ENCODE measurements at regions not wholly inside any gene's neighbourhood (a gene's known extent, or its start where the extent isn't known, plus 50 kb on each side); places are given as distances from the start of the nearest gene placed in this dataset.

DNA sequence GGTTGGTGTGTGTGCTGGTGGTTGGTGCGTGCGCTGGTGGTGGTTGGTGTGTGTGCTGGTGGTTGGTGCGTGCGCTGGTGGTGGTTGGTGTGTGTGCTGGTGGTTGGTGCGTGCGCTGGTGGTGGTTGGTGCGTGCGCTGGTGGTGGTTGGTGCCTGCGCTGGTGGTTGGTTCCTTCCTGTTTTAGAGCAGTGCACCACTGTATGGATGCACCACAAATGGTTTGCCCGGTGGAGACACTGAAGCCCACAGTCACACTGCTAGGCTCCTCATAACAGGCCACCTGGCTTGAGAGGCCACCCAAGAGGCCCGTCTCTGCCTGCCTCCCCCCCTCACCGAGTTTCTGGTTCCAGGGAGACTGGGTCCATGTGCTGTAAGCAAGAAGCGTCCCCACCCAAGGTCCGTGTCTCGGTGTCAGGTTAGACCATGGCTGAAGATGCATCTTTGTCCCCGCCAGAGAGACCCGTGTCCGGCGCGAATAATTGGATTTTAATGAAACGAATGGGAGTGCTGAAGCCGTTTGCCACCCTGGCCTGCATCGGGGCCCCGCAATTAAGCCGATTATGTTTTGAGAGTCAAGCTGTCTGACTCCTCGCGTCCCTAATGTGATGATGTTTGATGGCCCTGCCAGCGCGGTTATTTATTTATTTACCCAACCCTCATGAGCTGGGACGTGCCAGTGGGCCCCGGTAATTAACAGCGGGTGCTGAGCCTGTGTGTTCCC, 161.3 kb upstream of the GSE1 start:
- DNase-seq = no peak

DNA sequence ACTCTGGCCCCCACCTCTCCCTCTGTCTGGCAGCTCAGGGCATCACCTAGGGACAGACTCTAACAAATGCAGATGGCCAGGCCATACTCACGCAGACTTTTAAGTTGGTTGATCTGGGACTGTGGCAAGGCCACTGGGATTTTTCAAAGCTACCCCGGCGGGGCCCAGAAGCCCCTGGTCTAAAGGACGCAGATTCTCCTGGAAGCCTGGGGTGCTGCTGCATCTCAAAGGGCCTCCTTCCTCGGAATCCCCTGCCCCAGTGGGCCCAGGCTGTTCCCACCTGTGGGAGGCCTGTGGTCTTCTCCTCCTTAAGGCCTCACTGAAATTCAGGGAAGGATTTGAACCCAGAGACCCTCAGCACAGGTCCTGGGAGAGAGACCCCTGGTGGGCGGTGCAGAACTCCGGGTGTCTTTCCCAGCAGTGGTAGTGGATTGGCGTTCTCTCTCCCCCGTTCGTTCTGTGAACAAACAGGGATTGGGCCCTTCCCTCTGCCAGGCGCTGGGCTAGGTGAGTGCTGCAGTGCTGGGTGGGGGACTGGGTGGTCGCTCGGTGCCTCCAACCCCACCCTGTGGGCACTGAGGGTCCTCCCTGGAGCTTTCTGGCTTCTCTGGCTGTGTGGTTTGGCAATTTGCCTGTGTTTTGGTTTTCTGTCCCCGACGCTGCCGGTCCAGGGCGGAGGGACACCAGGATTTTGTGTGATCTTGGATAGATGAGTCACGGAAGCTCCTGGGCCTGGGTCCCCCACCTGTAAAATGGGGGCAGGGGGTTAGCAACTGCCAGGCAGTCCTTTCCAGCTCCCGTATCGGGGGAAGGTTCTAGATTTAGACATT, 160.5 kb upstream of the GSE1 start:
- no peak for DNase-seq

DNA sequence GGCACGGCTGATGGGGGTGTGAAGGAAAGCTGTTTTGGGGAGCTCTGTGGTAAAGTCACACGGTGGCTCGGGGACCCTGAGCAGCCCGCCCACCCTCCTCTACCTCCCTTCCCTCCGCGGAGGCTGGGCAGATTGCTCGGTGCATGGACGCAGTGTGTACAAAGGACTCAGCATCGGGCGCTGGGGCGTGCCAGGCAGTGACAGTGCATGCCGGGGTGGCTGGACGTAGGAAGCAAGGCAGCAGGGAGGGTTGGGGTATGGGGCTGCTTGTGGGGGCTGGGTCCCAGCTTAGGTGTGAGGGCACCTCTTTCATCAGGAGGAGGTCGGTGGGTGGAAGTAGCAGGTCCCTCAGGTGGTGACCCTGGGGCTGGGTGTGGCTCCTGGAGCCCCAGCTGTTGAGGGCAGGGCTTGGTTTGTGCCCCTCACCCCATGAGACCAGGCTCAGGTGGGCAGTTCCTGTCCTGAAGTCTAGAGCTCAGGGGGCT, 159.9 kb upstream of the GSE1 start:
- no peak for DNase-seq

DNA sequence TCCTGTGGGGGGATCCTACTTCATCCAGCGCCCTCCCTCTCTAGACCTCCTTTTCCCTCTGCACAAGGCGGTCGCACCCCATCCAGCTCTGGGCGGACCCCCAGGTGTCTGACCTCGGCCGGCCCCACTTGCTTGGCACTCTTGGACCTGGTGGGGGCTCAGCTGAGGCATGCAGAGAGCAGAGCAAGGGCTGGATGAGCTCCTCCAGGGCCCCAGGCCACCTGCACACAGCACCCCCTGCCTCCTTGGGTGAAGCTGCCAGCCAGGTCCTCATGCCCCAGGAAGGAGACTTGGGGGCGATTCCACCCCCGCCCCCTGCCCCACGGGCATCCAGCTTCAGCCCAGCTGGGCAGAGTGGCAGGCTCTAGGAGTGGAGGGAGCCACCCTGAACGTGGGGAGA, 159.4 kb upstream of the GSE1 start:
- no peak for DNase-seq

DNA sequence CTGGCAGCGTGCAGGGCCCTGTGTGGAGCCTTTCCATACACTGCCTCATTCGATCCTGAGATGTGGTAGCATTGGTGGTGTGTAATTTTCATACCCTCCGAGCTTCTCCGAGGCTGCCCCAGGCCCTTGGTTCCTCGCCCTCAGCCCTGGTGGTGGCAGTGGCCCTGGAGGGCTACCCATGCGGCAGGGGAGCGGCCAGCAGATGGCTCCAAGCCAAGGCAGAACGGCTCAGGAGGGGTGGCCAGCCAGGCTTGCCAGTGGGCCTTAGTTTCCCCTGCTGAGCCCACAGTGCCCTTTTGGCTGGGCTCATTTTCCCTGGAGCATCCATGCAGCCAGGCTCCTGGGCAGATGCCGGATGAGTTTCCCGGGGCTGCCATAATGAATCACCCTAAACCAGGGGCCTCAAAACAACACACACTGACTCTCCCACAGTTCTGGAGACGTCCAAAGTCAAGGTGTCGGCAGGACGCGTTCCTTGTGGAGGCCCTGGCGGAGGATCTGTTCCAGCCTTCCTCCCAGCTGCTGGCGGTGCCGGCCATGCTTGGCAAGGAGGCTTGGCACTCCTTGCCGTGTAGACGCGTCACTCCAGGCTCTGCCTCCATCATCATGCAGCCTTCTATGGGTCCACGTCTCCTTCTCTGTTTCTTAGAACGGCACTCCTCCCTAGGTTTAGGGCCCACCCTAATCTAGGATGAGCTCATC, 158.8 kb upstream of the GSE1 start:
- DNase-seq = no peak

DNA sequence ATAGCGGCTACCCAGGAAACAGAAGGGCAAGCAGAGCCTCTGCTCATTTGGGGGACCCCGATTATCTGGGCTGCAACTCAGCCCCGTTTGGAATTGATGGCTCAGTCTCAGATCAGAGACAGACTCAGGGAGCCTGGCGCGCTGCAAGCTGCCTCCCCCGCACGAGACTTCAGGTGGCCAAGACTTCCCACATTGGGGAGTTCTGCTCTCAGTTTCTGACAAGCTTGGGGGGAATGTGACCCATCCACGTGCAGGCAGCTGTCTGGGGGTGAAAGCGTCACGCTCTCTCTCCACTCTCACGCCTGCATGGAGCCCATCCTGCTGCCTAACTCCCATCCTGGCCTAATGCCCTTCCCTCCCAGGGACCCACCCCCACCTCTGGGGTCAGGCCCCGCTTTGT, 157.6 kb upstream of the GSE1 start:
- DNase-seq = no peak

- DNase-seq = no peak
Measured at GRCh38 chr16:85457366-85457765, 155.8 kb upstream of the GSE1 start.

- DNase-seq = no peak
Measured at GRCh38 chr16:85458968-85459367, 154.2 kb upstream of the GSE1 start.

DNA sequence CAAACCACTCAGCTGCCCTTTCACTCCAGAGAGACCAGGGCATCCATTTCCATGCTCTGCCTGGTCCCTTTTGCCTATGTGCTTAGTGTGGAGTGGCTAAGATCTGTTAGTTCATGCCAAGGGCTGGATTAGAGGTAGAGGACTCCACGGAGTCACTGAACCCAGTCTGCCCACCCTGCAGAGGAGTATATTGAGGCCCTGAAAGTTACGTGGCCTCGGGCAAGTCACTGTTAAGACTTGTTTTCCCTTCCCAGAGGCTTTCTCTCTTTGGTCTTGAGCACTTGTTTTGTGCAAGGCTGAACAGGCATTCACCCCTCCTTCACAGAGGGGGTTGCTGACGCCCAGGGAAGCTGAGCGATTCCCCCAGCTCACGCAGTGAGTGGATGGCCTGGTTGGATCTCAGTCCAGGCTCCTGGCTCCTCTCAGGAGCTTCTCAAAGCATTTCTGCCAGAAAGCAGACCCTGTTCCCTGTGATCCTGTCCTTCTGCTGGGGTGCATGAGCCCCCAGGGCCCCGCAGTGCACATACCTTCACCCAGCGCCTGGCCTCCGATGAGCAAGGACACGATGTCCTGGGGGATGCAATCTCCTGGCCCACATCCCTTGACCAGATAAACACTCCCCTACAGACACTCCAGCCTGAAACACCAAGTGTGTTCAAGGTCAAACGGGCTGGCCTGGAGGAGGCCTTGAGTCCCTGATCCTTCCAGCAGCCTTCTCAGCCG, 153.4 kb upstream of the GSE1 start:
- DNase-seq = no peak

- DNase-seq = no peak
Measured at GRCh38 chr16:85460252-85461021, 152.7 kb upstream of the GSE1 start.

DNA sequence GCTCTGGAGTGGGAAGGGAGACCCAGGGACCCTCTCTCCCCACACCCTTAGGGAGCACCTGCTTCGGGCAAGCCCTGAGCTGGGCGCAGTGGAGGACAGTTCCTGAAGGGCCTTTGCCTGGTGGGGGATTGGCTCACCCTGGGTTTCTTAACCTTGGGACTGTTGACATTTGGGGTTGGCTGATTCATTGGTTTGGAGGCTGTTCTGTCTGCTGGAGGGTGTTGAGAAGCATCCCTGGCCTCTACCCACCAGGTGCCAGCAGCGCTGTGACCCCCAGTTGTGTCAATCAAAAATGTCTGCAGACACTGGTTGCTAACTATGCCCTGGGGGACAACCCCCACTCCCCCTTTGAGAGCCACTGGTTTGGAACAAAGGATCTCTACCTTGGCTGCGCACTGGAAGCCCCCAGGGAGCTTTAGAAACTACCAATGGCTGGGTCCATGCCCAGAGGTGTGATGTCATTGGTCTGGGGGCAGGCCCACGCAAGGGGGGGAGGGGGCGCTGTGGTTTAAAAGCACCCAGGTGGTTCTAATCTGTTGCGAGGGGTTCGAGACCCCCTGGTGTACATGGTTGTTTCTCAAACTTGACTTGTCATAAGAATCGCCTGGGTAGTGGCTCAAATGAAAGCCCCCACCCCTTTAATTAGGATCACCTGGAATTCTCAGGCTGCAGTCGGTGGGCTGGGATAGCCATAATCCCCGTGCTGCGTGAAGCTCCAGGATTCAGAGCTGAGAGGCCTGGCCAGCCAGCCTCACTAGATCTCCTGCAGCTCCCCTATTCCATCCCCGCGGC, 151.9 kb upstream of the GSE1 start:
- DNase-seq = no peak

DNA sequence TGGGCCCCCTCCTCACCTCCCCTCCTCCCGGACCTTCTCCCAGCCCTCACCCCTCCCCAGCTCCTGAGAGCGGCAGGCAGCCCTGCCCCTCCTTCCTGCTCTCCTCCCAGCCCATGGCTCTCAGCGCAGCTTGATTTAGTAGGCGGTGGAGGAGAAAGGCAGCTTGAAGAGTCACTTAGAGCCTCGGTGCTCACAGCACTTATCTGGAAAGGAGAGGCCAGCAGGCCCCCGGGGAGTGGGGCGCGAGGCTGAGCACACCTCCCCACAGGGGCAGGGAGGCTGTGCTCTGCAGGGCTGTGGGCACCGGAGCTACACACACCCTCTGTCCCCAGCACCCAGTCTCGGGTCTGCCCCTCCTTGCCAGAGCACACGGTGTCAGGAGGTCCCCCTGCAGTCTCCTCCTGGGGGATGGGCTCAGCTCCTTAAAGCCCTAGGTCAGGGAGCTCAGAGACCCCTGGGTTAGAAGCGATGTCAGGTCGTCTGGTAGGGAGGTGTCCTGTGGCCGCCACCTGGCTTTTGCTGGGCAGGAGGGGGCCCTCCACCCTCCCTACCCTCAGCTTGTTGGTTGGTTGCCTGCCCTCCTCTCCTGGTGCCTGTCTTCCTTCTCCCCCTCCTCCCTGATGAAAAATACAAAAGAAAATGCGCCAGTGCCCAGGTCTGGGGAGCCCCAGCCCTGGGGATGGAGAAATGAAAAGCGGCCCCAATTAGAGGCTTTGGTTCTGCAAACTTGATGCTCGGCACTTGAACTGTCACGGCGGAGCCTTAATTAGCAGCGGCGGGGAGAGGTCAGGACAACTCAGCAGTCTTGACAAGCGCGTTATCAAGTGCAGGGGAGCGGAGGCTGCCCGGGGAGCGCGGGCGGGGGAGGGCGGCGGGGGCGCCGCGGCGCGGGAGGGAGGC, 151.1 kb upstream of the GSE1 start:
- peak; percentile 21 for DNase-seq

- no peak for DNase-seq
Measured at GRCh38 chr16:85462714-85463611, 150.2 kb upstream of the GSE1 start.

DNA sequence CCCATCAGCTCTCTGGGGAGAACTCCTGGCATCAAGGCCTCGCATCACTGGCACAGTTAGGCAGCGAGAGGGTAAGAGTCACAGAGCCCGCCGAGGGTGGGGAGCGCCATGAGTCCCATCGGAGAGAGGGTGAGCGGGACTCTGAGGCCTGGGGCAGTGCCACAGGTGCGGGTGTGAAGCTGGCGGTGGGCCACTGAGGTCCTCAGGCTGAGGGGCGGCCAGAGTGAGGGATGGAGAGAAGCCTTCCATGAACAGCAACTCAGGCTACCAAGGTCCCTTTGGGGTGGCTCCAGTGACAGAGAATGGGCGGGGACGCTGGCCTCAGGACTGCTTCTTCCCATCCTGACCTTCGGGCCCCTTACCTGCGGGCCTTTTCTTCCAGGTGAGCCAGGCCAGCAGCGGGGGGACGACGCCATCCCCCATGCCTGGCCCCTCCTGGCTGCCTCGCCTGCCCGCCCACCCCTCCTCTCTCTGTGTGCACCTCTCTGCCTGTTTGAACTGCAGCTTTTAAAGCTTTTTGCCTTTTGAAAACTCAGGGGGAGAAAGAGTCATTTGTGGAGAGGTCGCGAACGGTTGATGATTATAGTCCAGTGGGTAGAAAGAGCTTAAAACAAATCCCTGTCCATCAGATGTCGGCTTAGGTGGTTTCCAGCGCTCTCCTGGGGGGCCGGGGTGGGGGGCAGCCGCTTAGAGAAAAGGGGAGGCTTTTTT, 149.3 kb upstream of the GSE1 start:
- no peak for DNase-seq

GRCh38 chr16:85464383-85465305, 148.5 kb upstream of the GSE1 start:
- DNase-seq = no peak

DNA sequence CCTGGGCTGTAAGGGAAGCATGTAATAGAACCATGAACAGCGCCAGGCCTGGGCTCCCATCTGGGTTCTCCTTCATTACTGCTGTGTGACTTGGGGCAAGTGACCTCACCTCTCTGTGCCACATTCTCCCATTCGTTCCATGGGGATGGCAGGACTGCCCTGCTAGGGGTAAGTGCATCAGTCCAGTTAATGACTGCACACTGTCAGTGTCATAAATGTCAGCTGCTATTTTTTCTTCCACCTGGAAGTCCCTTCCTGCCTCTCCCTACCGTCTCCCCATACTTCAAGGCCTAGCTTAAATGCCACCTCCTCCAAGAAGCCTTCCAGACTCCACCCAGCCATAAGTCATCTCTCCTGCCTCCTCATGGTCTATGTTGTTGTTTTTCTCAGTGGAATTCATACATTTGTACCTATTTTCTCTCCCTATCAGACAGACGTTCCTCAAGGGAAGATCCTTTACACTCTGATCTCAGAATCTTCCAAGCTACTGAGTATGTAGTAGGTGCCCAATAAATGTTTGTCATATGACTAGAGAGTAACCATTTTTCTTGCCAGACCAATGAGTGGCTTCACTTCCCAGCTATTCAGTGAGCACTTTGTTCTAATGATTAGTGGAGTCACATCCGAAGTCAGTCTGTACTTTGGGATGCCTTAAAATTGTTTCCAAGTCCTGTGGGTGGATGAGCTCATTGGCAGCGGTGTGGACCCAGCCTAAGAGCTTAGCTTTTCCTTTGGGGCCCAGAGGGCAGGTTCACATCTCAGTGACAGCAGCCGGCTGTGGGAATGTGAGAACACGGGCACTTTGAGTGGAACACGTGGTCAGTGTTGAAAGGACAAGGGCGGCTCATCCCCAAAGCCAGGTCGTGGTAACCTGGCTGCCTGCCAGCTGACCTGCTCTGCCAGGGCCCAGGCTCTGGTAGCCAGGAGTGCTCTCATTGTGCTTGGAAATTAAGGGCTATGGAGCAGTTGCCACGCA, 147.5 kb upstream of the GSE1 start:
- DNase-seq = no peak

Measured in stimulated activated CD4-positive, alpha-beta T cell treated with anti-CD3 and anti-CD28 coated beads, Interleukin-4, amount 100 ng/mL, for 1 hour (primary cell).